COR-L47 (cell line): ENCODE measurements at regions not wholly inside any gene's neighbourhood (a gene's known extent, or its start where the extent isn't known, plus 50 kb on each side); places are given as distances from the start of the nearest gene placed in this dataset.
"Not testable (repeated sequence)": the region's sequence is repeated elsewhere in the genome, so short reads cannot be mapped to it uniquely, and the experiment has no call there.

ENCODE experiments used
- DNase-seq: peaks from one replicate; lab custom pipeline; 2025; lab: John Stamatoyannopoulos, UW

GRCh38 chr7:138220321-138220720 is 144.1 kb downstream of the AKR1D1 start:
- DNase-seq, result not testable (repeated sequence)

GRCh38 chr7:138221388-138221787 is 145.1 kb downstream of the AKR1D1 start:
- not testable (repeated sequence) for DNase-seq

- no peak for DNase-seq
Observed at GRCh38 chr7:138223402-138223879, 147.2 kb downstream of the AKR1D1 start.

- DNase-seq, result peak; percentile 58
Observed at GRCh38 chr7:138226001-138226476, 149.8 kb downstream of the AKR1D1 start.

- DNase-seq, result no peak
Observed at GRCh38 chr7:138226745-138227279, 150.6 kb downstream of the AKR1D1 start.

- DNase-seq, result no peak
Observed at GRCh38 chr7:138228119-138228518, 151.9 kb downstream of the AKR1D1 start.

- no peak for DNase-seq
Observed at GRCh38 chr7:138228769-138229168, 152.5 kb downstream of the AKR1D1 start.

GRCh38 chr7:138233189-138233588 is 156.9 kb downstream of the AKR1D1 start:
- DNase-seq, result no peak

GRCh38 chr7:138235207-138235606 is 158.9 kb downstream of the AKR1D1 start:
- no peak for DNase-seq

GRCh38 chr7:138237995-138238394 is 161.7 kb downstream of the AKR1D1 start:
- no peak for DNase-seq

- no peak for DNase-seq
Observed at GRCh38 chr7:138238734-138239659, 162.7 kb downstream of the AKR1D1 start.

GRCh38 chr7:138243430-138243829 is 167.2 kb downstream of the AKR1D1 start:
- DNase-seq, result peak; percentile 85

- DNase-seq, result no peak
Observed at GRCh38 chr7:138243836-138244235, 167.6 kb downstream of the AKR1D1 start.

GRCh38 chr7:138244606-138245005 is 168.3 kb downstream of the AKR1D1 start:
- DNase-seq, result no peak

- no peak for DNase-seq
Observed at GRCh38 chr7:138245216-138245615, 169.0 kb downstream of the AKR1D1 start.

GRCh38 chr7:138245682-138246081 is 169.4 kb downstream of the AKR1D1 start:
- DNase-seq, result no peak

- no peak for DNase-seq
Observed at GRCh38 chr7:138246428-138246827, 170.2 kb downstream of the AKR1D1 start.

- DNase-seq, result no peak
Observed at GRCh38 chr7:138247081-138247480, 170.8 kb downstream of the AKR1D1 start.

- DNase-seq, result no peak
Observed at GRCh38 chr7:138247568-138248333, 171.5 kb downstream of the AKR1D1 start.

- no peak for DNase-seq
Observed at GRCh38 chr7:138248609-138249008, 172.3 kb downstream of the AKR1D1 start.

- no peak for DNase-seq
Observed at GRCh38 chr7:138249975-138250374, 173.7 kb downstream of the AKR1D1 start.

- not testable (repeated sequence) for DNase-seq
Observed at GRCh38 chr7:138252666-138253065, 176.4 kb downstream of the AKR1D1 start.
